ENCODE measurements at regions not wholly inside any gene's neighbourhood (a gene's known extent, or its start where the extent isn't known, plus 50 kb on each side); places are given as distances from the start of the nearest gene placed in this dataset.

DNA sequence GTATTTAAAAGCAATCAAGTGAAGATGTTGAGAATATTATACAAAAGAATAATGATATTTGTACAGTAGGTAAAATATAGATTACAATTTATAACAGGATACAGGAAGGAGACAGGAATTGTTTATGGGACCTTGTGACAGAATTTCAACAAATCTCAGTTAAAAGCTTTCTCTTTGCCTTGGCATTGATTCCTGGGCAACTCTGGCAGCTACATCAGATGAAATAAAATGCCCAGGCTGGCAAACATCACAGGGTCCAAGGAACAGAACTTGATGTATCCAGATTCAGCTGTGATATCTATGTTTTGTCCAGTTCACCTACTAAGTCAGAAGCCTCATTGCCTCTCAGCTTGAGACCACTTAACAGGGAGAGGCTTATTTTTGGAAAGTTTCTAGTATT lies 473.1 kb downstream of the MCTP2 start:
- TF ChIP-seq CTCF (conservative IDR thresholded peaks at IDR 0.05; ENCODE audit: low read depth, low read length) (no peak), EZH2 (IDR thresholded peaks at IDR 0.05; ENCODE audit: borderline replicate concordance, low read depth, low read length, poor library complexity, severe bottlenecking) (no peak)
